HL-60 (cell line): ENCODE measurements at regions not wholly inside any gene's neighbourhood (a gene's known extent, or its start where the extent isn't known, plus 50 kb on each side); places are given as distances from the start of the nearest gene placed in this dataset.

Experiments used
- GABPA ChIP-seq: IDR thresholded peaks from 2 replicates; pipeline ENCODE4 v1.6.1; 2012; ENCODE audit warnings: low read depth
- TF ChIP-seq, protein P1 (sequence below): IDR thresholded peaks from one replicate; pipeline ENCODE4 v1.5.1; 2011; ENCODE audit warnings: low read length, control low read depth, inconsistent platforms; ENCODE audit not compliant: insufficient read depth

DNA sequence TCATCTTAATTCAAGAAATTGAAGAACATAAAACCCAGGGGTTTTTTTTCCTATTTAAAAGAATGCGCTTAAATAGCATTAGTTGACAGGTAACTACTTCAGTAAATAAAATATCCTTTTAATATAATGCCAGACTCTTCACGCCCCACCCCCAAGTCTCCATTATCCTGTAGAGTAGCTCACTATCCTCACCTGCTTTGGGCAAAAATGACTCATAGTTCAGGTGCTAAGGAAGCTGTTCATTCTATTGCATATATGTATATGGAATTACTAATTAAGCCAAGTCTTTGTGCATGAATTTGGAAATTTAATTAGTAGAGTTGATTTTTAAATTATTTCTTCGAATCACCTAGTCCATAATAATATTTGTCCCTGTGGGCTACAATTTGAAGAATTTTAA lies 656.8 kb upstream of the ANKRD30A start:
- TF ChIP-seq, protein P1, sequence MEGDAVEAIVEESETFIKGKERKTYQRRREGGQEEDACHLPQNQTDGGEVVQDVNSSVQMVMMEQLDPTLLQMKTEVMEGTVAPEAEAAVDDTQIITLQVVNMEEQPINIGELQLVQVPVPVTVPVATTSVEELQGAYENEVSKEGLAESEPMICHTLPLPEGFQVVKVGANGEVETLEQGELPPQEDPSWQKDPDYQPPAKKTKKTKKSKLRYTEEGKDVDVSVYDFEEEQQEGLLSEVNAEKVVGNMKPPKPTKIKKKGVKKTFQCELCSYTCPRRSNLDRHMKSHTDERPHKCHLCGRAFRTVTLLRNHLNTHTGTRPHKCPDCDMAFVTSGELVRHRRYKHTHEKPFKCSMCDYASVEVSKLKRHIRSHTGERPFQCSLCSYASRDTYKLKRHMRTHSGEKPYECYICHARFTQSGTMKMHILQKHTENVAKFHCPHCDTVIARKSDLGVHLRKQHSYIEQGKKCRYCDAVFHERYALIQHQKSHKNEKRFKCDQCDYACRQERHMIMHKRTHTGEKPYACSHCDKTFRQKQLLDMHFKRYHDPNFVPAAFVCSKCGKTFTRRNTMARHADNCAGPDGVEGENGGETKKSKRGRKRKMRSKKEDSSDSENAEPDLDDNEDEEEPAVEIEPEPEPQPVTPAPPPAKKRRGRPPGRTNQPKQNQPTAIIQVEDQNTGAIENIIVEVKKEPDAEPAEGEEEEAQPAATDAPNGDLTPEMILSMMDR, result no peak
- no peak for TF ChIP-seq GABPA
